GM23338 (cell line): ENCODE measurements at regions not wholly inside any gene's neighbourhood (a gene's known extent, or its start where the extent isn't known, plus 50 kb on each side); places are given as distances from the start of the nearest gene placed in this dataset.

Experiments
- ATAC-seq: fragments of 200-7000 bp; cut with Tn5 transposase; 3 replicates; pipeline ENCODE4 v1.9.1; 2020
- DNase-seq: peaks from one replicate; pipeline ENCODE4 v3.0.0-alpha.2; 2015; ENCODE audit warnings: low spot score
- H2AFZ ChIP-seq: fragments of 200-600 bp; sonication (generic); 2 replicates; pipeline ENCODE4 v1.8.0; 2016; ENCODE audit warnings: antibody characterized with exemption, mild to moderate bottlenecking, moderate library complexity
- H3F3A ChIP-seq: fragments of 200-600 bp; sonication (generic); replicated peaks from 2 replicates; pipeline ENCODE4 v1.8.0; 2017; ENCODE audit warnings: antibody characterized with exemption, mixed run types, low read depth
- H3K27ac ChIP-seq: fragments of 200-600 bp; sonication (generic); 2 replicates; pipeline ENCODE4 v1.6.1; 2016; ENCODE audit warnings: low read depth
- H3K27me3 ChIP-seq: fragments of 200-600 bp; sonication (generic); 2 replicates; pipeline ENCODE4 v1.8.0; 2016; ENCODE audit warnings: mild to moderate bottlenecking, mixed run types, moderate library complexity; ENCODE audit not compliant: insufficient read depth
- H3K36me3 ChIP-seq: fragments of 200-600 bp; sonication (generic); 2 replicates; pipeline ENCODE4 v1.8.0; 2016; ENCODE audit warnings: mild to moderate bottlenecking; ENCODE audit not compliant: insufficient read depth
- H3K4me1 ChIP-seq: fragments of 200-600 bp; sonication (generic); 2 replicates; pipeline ENCODE4 v1.8.0; 2016; ENCODE audit warnings: mild to moderate bottlenecking, moderate library complexity; ENCODE audit not compliant: insufficient read depth
- H3K4me2 ChIP-seq: fragments of 200-600 bp; sonication (generic); 2 replicates; pipeline ENCODE4 v1.7.1; 2017; ENCODE audit warnings: mixed run types
- H3K4me3 ChIP-seq: fragments of 200-600 bp; sonication (generic); 2 replicates; pipeline ENCODE4 v1.6.1; 2016; ENCODE audit warnings: mixed run types
- H3K79me2 ChIP-seq: fragments of 200-600 bp; sonication (generic); replicated peaks from 2 replicates; pipeline ENCODE4 v1.8.0; 2017; ENCODE audit warnings: mild to moderate bottlenecking; ENCODE audit not compliant: insufficient read depth
- H3K9me2 ChIP-seq: fragments of 200-600 bp; sonication (generic); 2 replicates; pipeline ENCODE4 v1.8.0; 2017; ENCODE audit not compliant: insufficient read depth
- H4K20me1 ChIP-seq: fragments of 200-600 bp; sonication (generic); replicated peaks from 2 replicates; pipeline ENCODE4 v1.8.0; 2017; ENCODE audit warnings: mild to moderate bottlenecking; ENCODE audit not compliant: insufficient read depth
- H3K27ac Mint-ChIP-seq: 2 replicates; pipeline ENCODE4 v1.8.0; 2020; ENCODE audit warnings: inconsistent platforms, mild to moderate bottlenecking, moderate library complexity, mixed read lengths
- H3K27me3 Mint-ChIP-seq: 3 replicates; pipeline ENCODE4 v1.8.0; 2022; ENCODE audit warnings: low read depth, mild to moderate bottlenecking, moderate library complexity, mixed read lengths, inconsistent platforms; ENCODE audit not compliant: insufficient read depth, poor library complexity
- H3K36me3 Mint-ChIP-seq: 3 replicates; pipeline ENCODE4 v1.8.0; 2021; ENCODE audit warnings: low read depth, mild to moderate bottlenecking, inconsistent platforms, moderate library complexity, mixed read lengths
- H3K4me1 Mint-ChIP-seq: 3 replicates; pipeline ENCODE4 v1.8.0; 2020; ENCODE audit warnings: mild to moderate bottlenecking, inconsistent platforms, mixed read lengths
- H3K4me3 Mint-ChIP-seq: 3 replicates; pipeline ENCODE4 v1.8.0; 2021; ENCODE audit warnings: moderate library complexity, mild to moderate bottlenecking, inconsistent platforms, mixed read lengths
- H3K9me3 Mint-ChIP-seq: 3 replicates; pipeline ENCODE4 v1.8.0; 2020; ENCODE audit warnings: moderate library complexity, mild to moderate bottlenecking, inconsistent platforms, mixed read lengths
- CREB1 ChIP-seq: fragments of 250-450 bp; sonication (Bioruptor Pico); IDR thresholded peaks from 2 replicates; pipeline ENCODE4 v1.5.0; 2020; ENCODE audit warnings: low read depth, mild to moderate bottlenecking, moderate library complexity
- CTCF ChIP-seq, 2 experiments: fragments of 200-600 bp in 1 of 2; sonication (generic) in 1 of 2; conservative IDR thresholded peaks; 2 replicates each; pipeline versions ENCODE4 v1.5.1 to v1.6.1; 2016 to 2017; ENCODE audit warnings: antibody characterized with exemption in 2 of 2, low read depth in 2 of 2, mild to moderate bottlenecking in 2 of 2, moderate library complexity in 1 of 2
- ETS1 ChIP-seq: IDR thresholded peaks from 2 replicates; pipeline ENCODE4 v1.6.1; 2016; ENCODE audit warnings: antibody characterized with exemption
- EZH2 ChIP-seq: fragments of 200-600 bp; sonication (generic); IDR thresholded peaks from one replicate; pipeline ENCODE4 v1.8.0; 2017; ENCODE audit warnings: antibody characterized with exemption, mild to moderate bottlenecking, low read depth; ENCODE audit not compliant: unreplicated experiment
- EZH2phosphoT487 ChIP-seq: fragments of 200-600 bp; sonication (generic); IDR thresholded peaks from one replicate; pipeline ENCODE4 v1.8.1; 2018; ENCODE audit warnings: antibody characterized with exemption; ENCODE audit not compliant: unreplicated experiment
- JUNB ChIP-seq: IDR thresholded peaks from one replicate; pipeline ENCODE4 v1.6.1; 2016; ENCODE audit warnings: antibody characterized with exemption; ENCODE audit not compliant: unreplicated experiment
- NANOG ChIP-seq: IDR thresholded peaks from 2 replicates; pipeline ENCODE4 v1.6.1; 2016; ENCODE audit warnings: antibody characterized with exemption, borderline replicate concordance
- STAT1 ChIP-seq: IDR thresholded peaks from one replicate; pipeline ENCODE4 v1.6.1; 2016; ENCODE audit warnings: antibody characterized with exemption; ENCODE audit not compliant: unreplicated experiment
- ZNF462 ChIP-seq: fragments of 250-450 bp; sonication (Bioruptor Pico); IDR thresholded peaks from 2 replicates; pipeline ENCODE4 v1.5.0; 2020; ENCODE audit warnings: mild to moderate bottlenecking, moderate library complexity

- no peaks in the 10 kb centered on the region for H3K4me1 ChIP-seq
- H3K27me3 ChIP-seq: no peaks in the 10 kb centered on the region
- Mint-ChIP-seq H3K4me1 (0 out of 3 replicates have a peak, but pooled peaks cover 2% of the 10 kb centered on the region), H3K4me3 (no peak overlapping the region), H3K27me3 (peaks cover 3% of the 10 kb centered on the region), H3K9me3 (no peaks in the 10 kb centered on the region), H3K36me3 (no peaks in the 10 kb centered on the region), H3K27ac (no peak overlapping the region)
- no peak for DNase-seq
- no peaks in the 10 kb centered on the region for H3K79me2 ChIP-seq
- no peaks in the 10 kb centered on the region for H4K20me1 ChIP-seq
- no peaks in the 10 kb centered on the region for H3K36me3 ChIP-seq
- no peaks in the 10 kb centered on the region for H3K9me2 ChIP-seq
- no peak for TF ChIP-seq STAT1
- no peak for TF ChIP-seq ETS1
- TF ChIP-seq JUNB: no peak
- TF ChIP-seq EZH2phosphoT487: no peak
- TF ChIP-seq CTCF (conservative IDR thresholded peaks at IDR 0.05; ENCODE audit: low read depth in 2 of 2): no peak
- TF ChIP-seq NANOG: no peak
- no peak for TF ChIP-seq CREB1 (CRISPR knock-in tag)
- no peak for TF ChIP-seq EZH2
- no peak for TF ChIP-seq ZNF462
- no peaks in the 10 kb centered on the region for H3F3A ChIP-seq
- no peak overlapping the region for H2AFZ ChIP-seq
- ATAC-seq: no peak
- no peak overlapping the region for H3K4me2 ChIP-seq
- no peak overlapping the region for H3K4me3 ChIP-seq
- no peak overlapping the region for H3K27ac ChIP-seq
Measured at GRCh38 chr1:222909586-222909985, 94.7 kb downstream of the DISP1 start.
